ENCODE measurements at regions not wholly inside any gene's neighbourhood (a gene's known extent, or its start where the extent isn't known, plus 50 kb on each side); places are given as distances from the start of the nearest gene placed in this dataset.

DNA sequence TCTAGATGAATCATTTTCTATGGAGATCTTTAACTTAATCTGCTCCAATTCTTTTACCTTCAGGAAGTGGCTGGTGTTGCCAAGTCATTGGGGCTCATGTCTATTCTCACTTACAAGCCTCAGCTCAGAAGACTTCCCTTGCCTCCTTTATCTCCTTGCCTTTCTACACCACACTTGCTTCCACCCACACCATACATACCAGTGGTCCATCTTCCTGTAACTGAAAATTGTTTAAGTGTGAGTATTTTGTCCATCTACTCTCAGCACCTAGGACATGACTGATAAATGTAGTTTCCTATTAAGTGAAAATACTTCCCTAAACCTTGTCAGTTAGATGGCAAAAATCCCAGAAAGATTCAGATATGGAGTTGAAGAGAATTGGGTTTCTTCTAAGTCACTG, 199.7 kb upstream of the CPNE8 start:
- no peaks in the 10 kb centered on the region for H3K27me3 Mint-ChIP-seq
- peaks cover 5% of the 10 kb centered on the region for H3K4me1 Mint-ChIP-seq (ENCODE audit: low read depth)
- H3K9me3 Mint-ChIP-seq: no peaks in the 10 kb centered on the region
- H3K4me3 Mint-ChIP-seq: no peak overlapping the region
- H3K36me3 Mint-ChIP-seq (ENCODE audit: low read depth): no peaks in the 10 kb centered on the region
- intact Hi-C loops (cut with micrococcal nuclease): loop anchor here (10.0 kb wide), 1 partner anchor 970 kb away; no protein-coding TSS in a partner anchor
- no peak overlapping the region for H3K27ac Mint-ChIP-seq

DNA sequence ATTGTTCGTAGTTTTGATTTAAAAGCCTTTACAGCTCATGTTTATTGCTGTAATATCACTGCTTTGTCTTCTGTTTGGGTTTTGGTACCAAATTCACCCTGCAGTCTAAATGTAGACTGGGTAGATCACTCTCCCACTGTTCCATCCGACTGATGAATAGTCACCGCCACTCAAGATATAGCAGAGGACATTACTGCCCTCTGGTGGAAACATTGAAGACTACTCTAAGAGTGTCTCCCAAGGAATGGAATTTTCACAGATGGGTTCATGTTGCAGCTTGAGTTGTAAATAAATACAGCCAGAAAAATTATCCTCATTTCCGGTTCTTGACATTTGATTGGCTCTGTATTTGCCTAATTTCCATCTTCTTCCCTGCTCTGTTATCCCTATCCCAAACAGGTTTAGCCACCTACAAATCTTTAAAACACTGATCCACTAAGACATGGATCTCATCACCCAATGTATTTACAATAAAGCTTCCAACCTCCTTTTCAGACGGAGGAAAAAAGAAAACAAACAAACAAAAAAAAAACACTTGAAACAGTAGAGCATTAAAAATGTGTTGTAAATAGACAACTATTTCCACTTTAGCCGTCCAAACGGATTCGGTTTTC, 198.3 kb upstream of the CPNE8 start:
- no peaks in the 10 kb centered on the region for H3K36me3 Mint-ChIP-seq (ENCODE audit: low read depth)
- intact Hi-C loops (cut with micrococcal nuclease): loop anchor here (1.0 to 10.0 kb wide), 3 partner anchors 181 to 969 kb away; no protein-coding TSS in a partner anchor
- peaks cover 5% of the 10 kb centered on the region for H3K4me1 Mint-ChIP-seq (ENCODE audit: low read depth)
- H3K27ac Mint-ChIP-seq: no peak overlapping the region
- H3K4me3 Mint-ChIP-seq: no peak overlapping the region
- H3K27me3 Mint-ChIP-seq: no peaks in the 10 kb centered on the region
- no peaks in the 10 kb centered on the region for H3K9me3 Mint-ChIP-seq

DNA sequence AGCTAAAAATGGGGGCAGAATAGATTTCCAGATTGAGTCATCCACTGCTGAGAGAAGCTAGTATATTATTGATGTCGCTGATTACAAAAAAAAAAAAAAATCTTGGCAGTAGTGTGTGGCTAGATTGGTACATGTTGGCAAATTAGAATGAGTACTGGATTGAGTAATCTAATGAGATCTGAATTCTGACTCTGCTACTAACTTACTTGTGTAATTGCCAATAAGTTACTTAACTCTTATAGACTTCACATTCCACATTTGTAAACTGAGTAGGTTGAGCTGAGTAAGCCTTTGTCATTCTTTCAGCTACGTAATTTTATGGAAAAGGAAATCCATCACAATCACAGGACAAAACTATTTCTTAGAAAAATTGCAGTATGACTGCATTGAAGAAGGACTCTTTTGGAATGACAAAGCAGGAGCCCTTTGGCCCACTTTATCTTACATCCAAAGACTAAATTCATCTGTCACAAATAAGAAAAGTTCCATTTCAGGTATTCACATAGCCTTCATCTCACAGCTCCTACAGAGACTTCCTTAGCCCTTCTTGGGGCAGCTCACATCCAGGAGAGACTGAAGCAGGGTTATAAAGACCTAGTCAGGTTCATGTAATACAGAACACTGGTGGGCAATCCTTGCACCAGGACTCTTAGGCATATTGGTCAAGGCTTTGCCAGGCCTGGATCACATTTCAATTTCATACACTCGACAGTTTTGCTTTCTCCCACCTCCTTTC, 197.3 kb upstream of the CPNE8 start:
- intact Hi-C loops (cut with micrococcal nuclease): loop anchor here (1.0 to 10.0 kb wide), 3 partner anchors 180 to 968 kb away; no protein-coding TSS in a partner anchor

DNA sequence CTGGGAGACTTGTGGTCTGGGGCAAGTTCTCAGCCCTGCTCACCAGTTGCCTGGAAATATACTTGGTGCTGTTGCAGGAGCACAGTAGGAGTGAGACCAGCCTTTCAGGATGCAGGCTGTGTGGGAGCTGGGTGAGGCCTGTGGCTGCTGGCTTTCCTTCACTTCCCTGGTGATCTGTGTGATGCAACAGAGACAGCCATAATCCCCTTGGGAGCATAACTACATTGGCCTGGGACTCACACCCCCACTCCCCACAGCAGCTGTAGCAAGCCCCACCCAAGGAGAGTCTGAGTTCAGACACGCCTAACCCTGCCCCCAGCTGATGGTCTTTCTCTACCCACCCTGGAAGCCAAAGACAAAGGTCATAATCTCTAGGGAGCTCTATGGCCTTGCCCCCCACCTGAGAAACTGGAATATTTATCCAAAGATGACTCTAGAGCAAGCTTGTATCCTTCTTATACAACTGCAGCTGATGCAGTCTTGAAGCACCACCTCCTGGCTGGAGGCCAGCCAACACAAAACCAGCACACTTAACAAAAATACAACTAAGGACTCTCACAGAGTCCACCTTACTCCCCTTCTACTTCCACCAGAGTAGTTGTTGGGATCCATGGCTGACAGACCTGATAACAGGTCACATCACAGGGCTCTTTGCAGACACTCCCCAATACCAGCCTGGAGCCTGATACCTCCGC, 190.4 kb upstream of the CPNE8 start:
- intact Hi-C loops (cut with micrococcal nuclease): no loop called here
- H3K4me3 Mint-ChIP-seq: no peak overlapping the region
- H3K36me3 Mint-ChIP-seq (ENCODE audit: low read depth): no peaks in the 10 kb centered on the region
- H3K9me3 Mint-ChIP-seq: no peaks in the 10 kb centered on the region
- no peak overlapping the region for H3K27ac Mint-ChIP-seq
- no peaks in the 10 kb centered on the region for H3K4me1 Mint-ChIP-seq (ENCODE audit: low read depth)
- peaks cover 9% of the 10 kb centered on the region for H3K27me3 Mint-ChIP-seq

More for the DNA sequence above, 197.3 kb upstream of the CPNE8 start:
- Mint-ChIP-seq H3K4me3 (no peak overlapping the region), H3K36me3 (ENCODE audit: low read depth) (no peaks in the 10 kb centered on the region), H3K27ac (no peak overlapping the region), H3K9me3 (no peaks in the 10 kb centered on the region), H3K27me3 (peaks cover 3% of the 10 kb centered on the region), H3K4me1 (ENCODE audit: low read depth) (peaks cover 5% of the 10 kb centered on the region)

DNA sequence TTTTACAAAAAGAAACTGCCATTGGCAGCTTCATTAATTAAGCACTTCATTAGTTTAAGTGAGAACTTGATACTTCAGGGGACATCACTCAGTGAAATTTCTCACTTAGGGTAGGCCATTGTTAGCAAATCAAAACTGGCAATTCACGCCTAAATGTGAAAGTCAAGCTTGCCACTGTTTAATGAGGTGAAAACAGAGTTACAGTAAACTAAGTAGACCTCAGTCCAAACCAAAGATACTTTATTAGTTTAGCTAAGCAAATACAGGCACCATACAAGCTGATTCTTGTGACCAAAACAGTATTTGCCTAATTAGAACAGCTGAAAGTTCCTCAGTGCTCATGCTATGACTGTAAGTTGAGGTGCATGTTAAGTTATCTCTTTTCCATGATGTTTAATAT, 176.5 kb upstream of the CPNE8 start:
- intact Hi-C loops (cut with micrococcal nuclease): no loop called here
- Mint-ChIP-seq H3K27ac (no peak overlapping the region), H3K4me3 (no peak overlapping the region), H3K9me3 (no peaks in the 10 kb centered on the region), H3K36me3 (ENCODE audit: low read depth) (no peaks in the 10 kb centered on the region), H3K4me1 (ENCODE audit: low read depth) (no peaks in the 10 kb centered on the region), H3K27me3 (peaks cover 7% of the 10 kb centered on the region)

DNA sequence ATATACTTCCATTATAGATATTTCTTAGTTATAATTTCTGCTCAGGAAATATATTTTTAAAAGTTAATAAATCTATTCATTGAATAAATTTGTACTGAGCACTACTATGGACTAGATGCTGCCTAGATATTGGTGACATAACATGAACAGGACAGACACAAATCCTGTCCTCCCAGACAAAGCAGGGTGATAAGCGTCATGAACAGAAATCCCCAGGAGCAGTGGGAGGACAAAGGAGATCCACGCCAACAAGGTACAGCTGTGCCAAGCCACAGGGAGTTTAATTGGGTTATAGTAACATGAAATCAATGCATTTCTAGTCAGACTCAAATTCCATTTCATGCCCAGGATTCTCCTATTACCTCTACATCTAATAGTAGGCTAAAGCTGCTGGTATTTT, 171.8 kb upstream of the CPNE8 start:
- Mint-ChIP-seq H3K36me3 (ENCODE audit: low read depth) (no peaks in the 10 kb centered on the region), H3K9me3 (no peaks in the 10 kb centered on the region), H3K27ac (no peak overlapping the region), H3K4me1 (ENCODE audit: low read depth) (no peaks in the 10 kb centered on the region), H3K4me3 (no peak overlapping the region), H3K27me3 (peaks cover 4% of the 10 kb centered on the region)
- intact Hi-C loops (cut with micrococcal nuclease): no loop called here

DNA sequence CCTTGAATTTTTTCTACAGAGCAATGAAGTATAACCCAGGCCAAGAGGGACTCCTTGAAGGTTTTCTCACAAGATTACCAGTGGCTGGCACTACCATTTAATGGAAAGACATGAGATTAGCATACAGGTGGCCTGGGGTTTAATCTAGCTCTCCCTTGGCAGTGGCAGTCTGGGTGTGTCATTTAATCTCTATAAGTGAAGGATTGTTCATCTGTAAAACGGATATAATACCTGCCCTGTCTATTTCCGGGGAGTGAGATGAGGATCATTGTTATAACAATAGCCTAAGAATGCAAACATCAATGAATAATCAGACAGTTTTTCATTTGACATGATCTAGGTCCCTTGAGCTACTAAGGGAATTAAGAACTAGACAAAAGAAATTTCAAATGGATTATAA, 168.7 kb upstream of the CPNE8 start:
- intact Hi-C loops (cut with micrococcal nuclease): no loop called here
- Mint-ChIP-seq H3K4me1 (ENCODE audit: low read depth) (no peaks in the 10 kb centered on the region), H3K27ac (no peak overlapping the region), H3K27me3 (peaks cover 4% of the 10 kb centered on the region), H3K4me3 (no peak overlapping the region), H3K36me3 (ENCODE audit: low read depth) (no peaks in the 10 kb centered on the region), H3K9me3 (no peaks in the 10 kb centered on the region)

DNA sequence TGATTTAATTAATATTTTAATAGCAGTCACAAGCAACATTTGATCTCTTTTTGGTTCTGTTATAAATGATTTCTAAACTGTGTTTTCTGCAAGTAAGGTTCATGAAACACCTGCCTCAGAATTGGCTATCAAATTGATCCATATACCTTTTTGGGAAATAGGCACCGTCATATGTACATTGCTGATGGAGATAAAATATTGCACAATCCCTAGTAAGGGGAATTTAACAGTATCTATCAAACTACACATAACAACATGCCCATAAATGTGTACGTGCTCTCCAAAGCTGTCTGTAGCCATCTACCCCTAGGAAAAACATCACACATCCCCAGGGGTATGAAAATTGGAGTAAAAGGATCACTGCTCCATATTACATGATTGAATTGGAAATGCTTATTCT, 167.3 kb upstream of the CPNE8 start:
- Mint-ChIP-seq H3K4me1 (ENCODE audit: low read depth) (peaks cover 5% of the 10 kb centered on the region), H3K36me3 (ENCODE audit: low read depth) (no peaks in the 10 kb centered on the region), H3K27ac (no peak overlapping the region), H3K9me3 (no peaks in the 10 kb centered on the region), H3K4me3 (no peak overlapping the region), H3K27me3 (peaks cover 4% of the 10 kb centered on the region)
- intact Hi-C loops (cut with micrococcal nuclease): no loop called here

DNA sequence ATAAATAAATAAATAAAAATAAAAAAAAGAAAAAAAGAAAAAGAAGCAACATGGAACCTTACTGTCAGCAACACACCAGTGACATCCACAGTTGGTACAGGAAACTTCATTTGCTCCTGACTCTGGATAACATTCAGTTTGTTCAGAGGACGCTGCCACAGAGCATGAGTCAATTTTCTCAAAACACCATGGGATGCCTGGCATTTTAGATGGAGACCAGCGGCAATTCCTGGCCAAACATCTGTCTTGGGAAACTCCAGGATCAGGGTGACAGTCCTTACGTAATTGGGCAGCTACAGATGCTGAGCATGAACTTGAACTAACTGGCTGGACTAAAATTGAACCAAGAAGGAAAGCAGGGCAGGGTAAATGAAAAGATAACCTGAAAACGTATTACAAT, 166.2 kb upstream of the CPNE8 start:
- Mint-ChIP-seq H3K9me3 (no peaks in the 10 kb centered on the region), H3K4me3 (no peak overlapping the region), H3K27me3 (peaks cover 2% of the 10 kb centered on the region), H3K27ac (no peak overlapping the region), H3K36me3 (ENCODE audit: low read depth) (no peaks in the 10 kb centered on the region), H3K4me1 (ENCODE audit: low read depth) (peaks cover 9% of the 10 kb centered on the region)
- intact Hi-C loops (cut with micrococcal nuclease): no loop called here

DNA sequence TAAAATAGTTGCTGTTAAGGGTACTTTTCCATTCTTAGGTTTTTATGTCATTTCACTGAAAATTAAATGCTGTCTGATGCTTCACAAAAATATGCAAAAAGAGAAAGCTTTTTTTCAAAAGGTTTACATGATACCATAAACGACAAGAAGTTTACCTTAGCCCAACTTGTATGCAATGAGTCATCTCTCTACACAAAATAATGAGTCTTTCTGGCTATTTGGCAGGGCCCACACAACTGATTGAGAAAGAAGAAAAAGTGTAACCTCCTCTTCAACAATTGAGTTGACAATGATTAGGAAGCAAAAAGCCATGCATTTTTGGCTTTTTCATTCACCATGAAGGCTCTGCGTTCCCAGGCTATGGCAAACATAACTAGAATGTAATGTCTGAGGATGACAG, 165.4 kb upstream of the CPNE8 start:
- no peak overlapping the region for H3K27ac Mint-ChIP-seq
- no peaks in the 10 kb centered on the region for H3K36me3 Mint-ChIP-seq (ENCODE audit: low read depth)
- intact Hi-C loops (cut with micrococcal nuclease): no loop called here
- H3K4me1 Mint-ChIP-seq (ENCODE audit: low read depth): peaks cover 13% of the 10 kb centered on the region
- no peak overlapping the region for H3K4me3 Mint-ChIP-seq
- no peaks in the 10 kb centered on the region for H3K9me3 Mint-ChIP-seq
- H3K27me3 Mint-ChIP-seq: peaks cover 2% of the 10 kb centered on the region

DNA sequence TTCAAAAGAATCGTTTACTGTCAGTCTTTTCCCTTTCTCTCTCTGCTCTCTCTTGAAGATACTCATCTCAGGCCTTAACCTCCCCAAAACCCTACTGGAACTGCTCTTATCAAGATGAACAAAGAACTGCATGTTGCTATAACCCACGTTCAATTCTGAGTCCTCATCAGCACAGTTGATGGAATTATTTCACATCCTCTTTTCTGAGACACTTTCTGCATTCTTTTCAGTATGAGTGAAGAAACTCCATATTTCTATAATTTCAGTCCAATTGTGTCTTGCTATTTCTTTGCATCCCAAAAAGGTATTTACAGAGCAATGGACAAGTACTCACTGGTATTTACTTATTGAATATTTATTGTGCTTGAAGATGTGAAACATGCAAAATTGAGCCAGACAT, 160.1 kb upstream of the CPNE8 start:
- peaks cover 4% of the 10 kb centered on the region for H3K9me3 Mint-ChIP-seq
- H3K4me3 Mint-ChIP-seq: no peak overlapping the region
- H3K27me3 Mint-ChIP-seq: no peaks in the 10 kb centered on the region
- no peak overlapping the region for H3K27ac Mint-ChIP-seq
- no peaks in the 10 kb centered on the region for H3K36me3 Mint-ChIP-seq (ENCODE audit: low read depth)
- peaks cover 27% of the 10 kb centered on the region for H3K4me1 Mint-ChIP-seq (ENCODE audit: low read depth)
- intact Hi-C loops (cut with micrococcal nuclease): no loop called here

DNA sequence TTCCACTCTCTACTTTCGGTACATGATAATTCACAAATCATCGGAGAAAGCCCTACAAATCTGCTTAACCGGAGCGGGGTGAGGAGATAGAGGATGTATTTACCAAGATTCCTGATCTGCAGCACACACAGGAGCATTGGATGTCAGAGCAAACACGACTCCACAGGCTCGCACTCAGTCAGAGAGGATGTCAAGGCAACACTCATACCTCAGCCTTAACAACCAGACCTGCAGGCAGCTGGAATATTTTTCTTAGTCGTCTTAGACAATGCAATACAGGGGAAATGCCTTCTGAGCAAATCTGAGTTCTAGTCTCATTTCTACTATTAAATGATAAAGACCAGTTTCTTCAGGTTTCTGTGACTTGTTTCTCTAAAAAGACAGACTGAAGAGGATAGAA, 159.3 kb upstream of the CPNE8 start:
- Mint-ChIP-seq H3K27me3 (no peaks in the 10 kb centered on the region), H3K36me3 (ENCODE audit: low read depth) (no peaks in the 10 kb centered on the region), H3K4me3 (no peak overlapping the region), H3K27ac (no peak overlapping the region), H3K9me3 (peaks cover 11% of the 10 kb centered on the region), H3K4me1 (ENCODE audit: low read depth) (peaks cover 27% of the 10 kb centered on the region)
- intact Hi-C loops (cut with micrococcal nuclease): no loop called here

DNA sequence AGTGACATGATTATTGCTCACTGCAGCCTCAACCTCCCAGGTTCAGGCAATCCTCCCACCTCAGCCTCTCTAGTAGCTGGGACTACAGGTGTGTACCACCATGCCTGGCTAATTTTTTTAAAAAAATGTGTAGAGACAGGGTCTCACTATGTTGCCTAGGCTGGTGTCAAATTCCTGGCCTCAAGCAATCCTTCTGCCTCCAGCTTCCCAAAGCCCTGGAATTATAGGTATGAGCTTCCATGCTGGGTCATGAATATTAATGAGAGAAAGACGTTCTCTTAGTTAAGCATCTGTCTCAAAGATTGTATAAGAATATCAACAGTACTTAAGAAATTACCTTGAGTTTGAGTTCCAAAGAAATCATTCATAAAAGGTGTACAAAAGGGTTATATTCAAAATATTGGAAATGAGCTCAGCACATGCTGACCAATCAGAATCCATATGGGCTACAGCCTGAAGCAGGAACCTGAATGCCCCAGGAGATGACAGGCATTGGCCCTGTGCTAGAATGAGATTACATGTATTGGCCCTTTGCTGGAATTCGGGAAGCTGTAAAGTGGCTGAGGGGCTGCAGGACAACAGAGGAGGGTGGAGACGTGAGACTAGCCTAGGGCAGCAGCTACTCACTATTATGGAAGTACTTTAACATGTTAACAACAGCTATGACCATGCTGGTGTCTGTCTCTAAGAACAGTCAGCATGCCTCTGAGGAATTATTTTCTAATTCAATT, 157.0 kb upstream of the CPNE8 start:
- no peak overlapping the region for H3K4me3 Mint-ChIP-seq
- no peaks in the 10 kb centered on the region for H3K36me3 Mint-ChIP-seq (ENCODE audit: low read depth)
- intact Hi-C loops (cut with micrococcal nuclease): no loop called here

DNA sequence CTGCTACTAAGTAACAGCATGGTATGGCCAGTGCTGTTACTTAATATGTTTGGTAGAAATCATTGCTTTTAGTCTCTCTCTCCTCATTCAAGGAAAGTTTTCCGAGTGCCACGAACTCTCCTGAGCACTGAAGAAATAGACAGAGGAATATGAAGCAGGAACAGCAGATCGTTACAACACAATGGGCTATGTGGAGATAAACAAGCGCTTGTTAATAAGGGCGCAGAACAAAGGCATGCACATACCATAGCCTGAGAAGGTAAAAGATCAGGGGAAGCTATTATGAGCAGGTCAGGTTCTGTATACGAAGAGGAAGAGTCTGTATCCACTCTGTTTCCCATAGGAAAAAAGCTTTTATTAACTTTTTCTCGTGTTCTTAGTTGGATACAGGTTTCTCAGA, 156.2 kb upstream of the CPNE8 start:
- Mint-ChIP-seq H3K36me3 (ENCODE audit: low read depth) (no peaks in the 10 kb centered on the region), H3K4me1 (ENCODE audit: low read depth) (peaks cover 18% of the 10 kb centered on the region), H3K4me3 (no peak overlapping the region), H3K27ac (no peak overlapping the region), H3K9me3 (peaks cover 11% of the 10 kb centered on the region), H3K27me3 (peaks cover 1% of the 10 kb centered on the region)
- intact Hi-C loops (cut with micrococcal nuclease): no loop called here

More for the DNA sequence above, 157.0 kb upstream of the CPNE8 start:
- Mint-ChIP-seq H3K27me3 (no peaks in the 10 kb centered on the region), H3K4me1 (ENCODE audit: low read depth) (peaks cover 22% of the 10 kb centered on the region), H3K9me3 (peaks cover 11% of the 10 kb centered on the region), H3K27ac (no peak overlapping the region)

Data from dendritic cell treated with granulocyte-macrophage colony-stimulating factor and Interleukin-4, amounts not matched to agents 40 ng/mL and 50 ng/mL, for 4 days (primary cell).